ENCODE measurements at regions not wholly inside any gene's neighbourhood (a gene's known extent, or its start where the extent isn't known, plus 50 kb on each side); places are given as distances from the start of the nearest gene placed in this dataset.
A peak's percentile ranks its signal among the peaks of the same experiment; 100 is the strongest.

GRCh38 chr1:187549540-187549939 lies 720.8 kb downstream of the PLA2G4A start:
- no peak for ATAC-seq
- intact Hi-C loops (cut with DNase I), result no loop called here
- TF ChIP-seq CTCF (IDR thresholded peaks at IDR 0.05) (no peak), POLR2A (IDR thresholded peaks at IDR 0.05) (no peak)
- no peak for DNase-seq
- Histone ChIP-seq H3K4me1 (no peaks in the 10 kb centered on the region), H3K4me3 (no peak overlapping the region), H3K27me3 (no peaks in the 10 kb centered on the region), H3K9me3 (no peaks in the 10 kb centered on the region), H3K36me3 (no peaks in the 10 kb centered on the region), H3K27ac (no peak overlapping the region)
- WGBS (ENCODE audit: insufficient coverage, low coverage, low lambda C conversion rate, missing lambda C conversion rate), result 58% methylated on average over 3 of the region's 3 CpGs

- Histone ChIP-seq H3K27me3 (no peaks in the 10 kb centered on the region), H3K4me1 (no peaks in the 10 kb centered on the region), H3K9me3 (no peaks in the 10 kb centered on the region), H3K36me3 (no peaks in the 10 kb centered on the region), H3K4me3 (no peak overlapping the region), H3K27ac (no peak overlapping the region)
- ATAC-seq, result peak in 1 of 4 donors; percentile 44
- TF ChIP-seq CTCF (IDR thresholded peaks at IDR 0.05) (no peak), POLR2A (IDR thresholded peaks at IDR 0.05) (no peak)
- peak in 1 of 3 donors; percentile 44 for DNase-seq
- 100% methylated on average over 1 of the region's 20 CpGs for WGBS (ENCODE audit: insufficient coverage, low coverage, low lambda C conversion rate, missing lambda C conversion rate)
- intact Hi-C loops (cut with DNase I), result no loop called here
Measured at GRCh38 chr1:187551061-187551460, 722.3 kb downstream of the PLA2G4A start.

GRCh38 chr1:187563191-187563590 lies 734.4 kb downstream of the PLA2G4A start:
- WGBS (ENCODE audit: insufficient coverage, low coverage, low lambda C conversion rate, missing lambda C conversion rate), result no CpG with 5 or more reads among the region's 3 CpGs
- Histone ChIP-seq H3K27ac (no peak overlapping the region), H3K36me3 (no peaks in the 10 kb centered on the region), H3K27me3 (no peaks in the 10 kb centered on the region), H3K4me3 (no peak overlapping the region), H3K4me1 (no peaks in the 10 kb centered on the region), H3K9me3 (no peaks in the 10 kb centered on the region)
- intact Hi-C loops (cut with DNase I), result no loop called here
- ATAC-seq (no peak), DNase-seq (no peak)
- TF ChIP-seq CTCF (IDR thresholded peaks at IDR 0.05), result no peak
- TF ChIP-seq POLR2A (IDR thresholded peaks at IDR 0.05), result no peak

- Histone ChIP-seq H3K27ac (no peak overlapping the region), H3K9me3 (no peaks in the 10 kb centered on the region), H3K4me3 (no peak overlapping the region), H3K4me1 (no peaks in the 10 kb centered on the region), H3K27me3 (no peaks in the 10 kb centered on the region), H3K36me3 (no peaks in the 10 kb centered on the region)
- no peak for DNase-seq
- intact Hi-C loops (cut with DNase I), result no loop called here
- WGBS (ENCODE audit: insufficient coverage, low coverage, low lambda C conversion rate, missing lambda C conversion rate), result 62% methylated on average over 1 of the region's 1 CpG
- TF ChIP-seq CTCF (IDR thresholded peaks at IDR 0.05) (no peak), POLR2A (IDR thresholded peaks at IDR 0.05) (no peak)
- ATAC-seq, result no peak
Measured at GRCh38 chr1:187566354-187566753, 737.6 kb downstream of the PLA2G4A start.

GRCh38 chr1:187568067-187568466 lies 739.3 kb downstream of the PLA2G4A start:
- WGBS (ENCODE audit: insufficient coverage, low coverage, low lambda C conversion rate, missing lambda C conversion rate), result 16% methylated on average over 2 of the region's 2 CpGs
- H3K4me1 ChIP-seq, result no peaks in the 10 kb centered on the region
- H3K36me3 ChIP-seq, result no peaks in the 10 kb centered on the region
- no peak overlapping the region for H3K27ac ChIP-seq
- no peaks in the 10 kb centered on the region for H3K27me3 ChIP-seq
- H3K9me3 ChIP-seq, result no peaks in the 10 kb centered on the region
- TF ChIP-seq POLR2A (IDR thresholded peaks at IDR 0.05) (no peak), CTCF (IDR thresholded peaks at IDR 0.05) (no peak)
- H3K4me3 ChIP-seq, result no peak overlapping the region
- DNase-seq, result no peak
- ATAC-seq, result no peak
- intact Hi-C loops (cut with DNase I), result no loop called here

All from right lobe of liver (tissue), 6 donors.